HG02678 (cell line): ENCODE measurements at regions not wholly inside any gene's neighbourhood (a gene's known extent, or its start where the extent isn't known, plus 50 kb on each side); places are given as distances from the start of the nearest gene placed in this dataset.

Experiments
- ATAC-seq: cut with Tn5 transposase; IDR thresholded peaks from one replicate; pipeline ENCODE4 v1.9.1; 2021; ENCODE audit warnings: mild to moderate bottlenecking, moderate library complexity; ENCODE audit not compliant: unreplicated experiment

DNA sequence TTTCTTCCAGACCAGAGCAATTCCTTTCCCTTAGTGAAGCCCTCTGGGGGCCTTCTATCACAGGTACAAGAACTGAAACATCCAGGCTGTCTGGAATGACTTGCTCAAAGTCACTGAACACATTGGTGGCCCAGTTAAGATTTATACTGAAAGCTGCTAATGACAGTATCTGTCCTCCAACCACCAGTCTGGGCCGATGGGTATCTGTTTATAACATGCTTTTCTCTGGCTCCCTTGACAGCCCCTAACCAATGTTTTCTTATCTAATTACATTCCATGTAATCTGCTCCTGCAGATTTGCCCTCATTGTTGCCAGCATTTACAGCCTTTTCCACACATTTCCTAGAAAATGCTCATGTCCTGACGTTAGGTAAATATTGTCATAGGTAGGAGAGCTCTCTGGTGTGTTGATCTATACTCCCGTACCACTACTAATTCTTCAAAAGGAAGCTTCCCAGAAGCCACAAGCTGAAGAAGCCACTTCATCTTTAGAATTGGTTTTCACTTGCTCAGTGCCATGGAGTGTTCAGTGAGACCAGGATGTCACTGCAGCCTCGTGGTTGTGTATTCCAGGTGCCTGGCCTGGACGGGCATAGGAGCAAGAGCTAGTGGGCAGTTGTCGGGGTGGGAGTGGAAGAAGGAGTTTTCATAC is 163.9 kb downstream of the TSEN15 start:
- ATAC-seq: no peak

DNA sequence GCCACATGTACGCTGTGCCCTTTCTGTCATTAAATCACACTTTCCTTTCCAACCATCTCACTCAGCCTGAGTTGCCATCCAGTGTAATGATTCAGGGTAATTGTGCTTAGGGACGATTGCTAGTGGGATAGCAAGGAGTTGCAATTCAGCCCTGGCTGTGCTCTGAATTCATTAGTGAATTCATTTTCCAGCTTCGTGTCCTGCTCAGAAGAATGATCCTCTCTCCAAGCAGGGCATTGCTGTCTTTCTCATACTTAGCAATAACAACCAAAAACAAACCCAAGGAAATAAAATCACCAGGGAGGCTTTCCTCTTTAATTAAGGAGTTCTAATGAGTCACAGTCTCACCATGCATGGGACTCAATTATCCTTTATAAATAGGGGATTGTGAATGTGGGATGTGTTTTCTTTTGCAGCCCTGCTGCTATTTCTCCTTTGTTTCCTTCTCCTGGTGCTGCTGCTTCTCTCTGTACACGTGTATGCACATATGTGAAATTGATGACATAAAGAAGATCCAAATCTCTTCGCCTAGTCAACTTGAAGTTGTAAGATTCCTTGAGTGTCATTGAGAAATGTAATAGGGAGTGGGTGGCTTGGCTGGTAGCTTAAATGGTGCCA is 167.0 kb downstream of the TSEN15 start:
- ATAC-seq: no peak

DNA sequence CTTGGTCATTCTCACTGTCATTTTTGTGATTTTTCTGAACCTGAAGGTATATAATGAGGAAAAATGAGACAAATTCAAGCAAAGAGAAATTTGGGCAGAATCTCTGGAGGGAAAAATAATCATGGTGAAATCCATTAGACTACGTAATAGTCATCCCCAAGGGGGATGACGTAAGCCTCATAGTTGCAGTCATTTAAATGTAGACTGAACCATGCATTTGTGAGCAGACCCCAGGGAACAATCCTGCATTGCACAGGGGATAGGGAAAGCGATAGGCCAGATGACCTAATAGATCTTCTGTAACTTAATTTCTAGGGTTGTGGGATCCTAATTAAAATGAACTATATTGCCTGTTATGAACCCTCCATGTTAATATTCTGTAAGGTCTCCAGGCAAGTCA is 167.4 kb upstream of the C1orf21 start:
- ATAC-seq: no peak

- ATAC-seq: no peak
These were observed 166.9 kb upstream of the C1orf21 start for GRCh38 chr1:184219883-184220282.

GRCh38 chr1:184221087-184221486 is 165.7 kb upstream of the C1orf21 start:
- ATAC-seq: no peak

GRCh38 chr1:184222652-184223052 is 164.2 kb upstream of the C1orf21 start:
- no peak for ATAC-seq

GRCh38 chr1:184223216-184223615 is 163.6 kb upstream of the C1orf21 start:
- no peak for ATAC-seq

DNA sequence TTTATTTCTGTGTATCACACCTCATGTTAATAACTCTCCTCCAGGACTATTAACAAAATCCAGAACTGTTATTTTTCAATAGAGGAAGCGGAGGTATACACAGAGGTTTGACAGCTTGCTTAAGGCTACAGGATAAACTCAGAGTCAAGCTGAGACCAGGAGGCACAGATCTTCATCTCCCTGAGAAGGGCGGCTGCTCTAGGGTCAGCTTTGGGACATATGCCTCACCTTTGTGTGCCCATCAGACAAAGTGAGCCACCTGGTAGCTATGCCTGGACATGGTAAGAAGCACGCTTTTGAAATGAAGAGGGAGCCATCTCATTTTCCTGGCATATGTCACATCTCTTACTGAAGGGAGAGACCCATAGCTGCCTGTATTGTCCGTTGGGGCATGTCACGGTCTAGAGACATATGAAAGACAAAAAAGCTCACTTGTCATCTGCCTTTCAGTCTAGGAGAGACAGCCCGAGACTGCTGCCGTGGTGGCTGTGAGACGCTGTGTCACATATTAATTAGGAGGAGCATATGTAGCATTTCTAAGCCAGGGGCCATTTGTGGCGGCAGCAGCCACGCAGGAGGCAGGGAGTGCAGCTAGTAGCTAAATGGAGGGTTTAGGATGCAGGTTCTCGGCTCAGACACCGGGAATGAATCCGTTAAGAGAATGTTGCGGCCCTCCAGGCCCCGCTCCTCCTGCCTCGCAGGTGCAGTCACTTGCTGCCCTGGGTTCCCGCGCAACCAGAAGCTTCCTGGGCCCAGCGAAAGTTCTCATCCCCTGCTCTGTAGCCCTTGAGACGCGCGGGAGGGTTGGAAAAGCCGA is 161.3 kb upstream of the C1orf21 start:
- ATAC-seq: no peak

GRCh38 chr1:184226100-184226487 is 160.7 kb upstream of the C1orf21 start:
- ATAC-seq: no peak

DNA sequence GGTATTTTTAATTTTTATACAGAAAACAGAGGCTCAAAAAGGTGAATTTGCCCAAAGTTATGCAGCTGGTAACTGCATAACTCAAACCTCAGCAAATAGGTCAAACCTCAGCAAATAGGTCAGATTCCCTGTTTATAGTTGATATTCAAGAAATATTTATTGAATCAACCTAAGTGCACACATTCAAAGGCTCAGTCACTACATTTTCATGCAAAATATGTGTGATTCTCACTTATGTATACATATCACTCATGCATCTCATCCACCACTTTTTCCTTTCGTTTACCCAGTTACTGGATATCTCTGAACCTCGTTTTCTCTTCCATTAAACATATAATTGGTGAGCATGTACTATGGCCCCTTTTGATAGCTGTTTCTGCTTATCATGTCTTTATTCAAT is 158.3 kb upstream of the C1orf21 start:
- no peak for ATAC-seq

- no peak for ATAC-seq
These were observed 149.2 kb upstream of the C1orf21 start for GRCh38 chr1:184237588-184237987.

DNA sequence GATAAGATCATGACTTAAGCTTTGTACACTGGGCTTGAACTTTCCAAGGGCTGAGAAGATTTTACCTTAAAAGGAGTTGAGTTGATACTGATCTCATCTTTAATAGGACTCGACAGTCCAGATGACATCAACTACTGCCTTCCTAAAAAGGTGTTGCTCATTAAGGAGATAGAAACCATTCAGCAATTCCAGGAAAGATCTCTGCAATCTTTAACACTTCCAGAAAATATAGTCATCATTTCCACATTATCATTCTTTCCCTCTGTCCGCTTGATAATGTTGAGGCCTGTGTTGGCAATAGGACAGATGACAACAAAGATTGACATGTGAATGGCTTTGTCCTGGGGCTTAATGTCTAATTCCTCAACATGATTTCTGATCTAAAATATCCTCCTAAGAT is 145.4 kb upstream of the C1orf21 start:
- no peak for ATAC-seq

GRCh38 chr1:184242507-184242943 is 144.3 kb upstream of the C1orf21 start:
- no peak for ATAC-seq

GRCh38 chr1:184244962-184245361 is 141.9 kb upstream of the C1orf21 start:
- ATAC-seq: no peak

DNA sequence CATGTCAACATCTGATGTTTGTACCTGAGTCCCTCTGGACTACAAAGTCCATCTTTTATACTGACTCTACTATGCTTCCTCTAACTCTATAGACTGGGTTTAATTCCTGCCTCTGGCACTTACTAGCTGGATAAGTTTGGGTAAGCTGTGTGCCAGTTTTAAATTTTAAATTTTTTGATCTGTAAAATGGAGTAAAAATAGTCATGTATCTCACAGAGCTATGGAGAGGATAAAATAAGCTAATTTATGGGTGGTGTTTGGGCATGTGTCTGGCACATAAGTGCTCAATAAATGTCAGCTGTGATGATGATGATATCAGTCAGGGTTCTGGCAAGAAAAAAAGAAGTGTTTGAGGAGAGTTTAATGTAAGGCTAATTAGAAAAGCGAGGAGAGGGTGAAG is 139.2 kb upstream of the C1orf21 start:
- ATAC-seq: no peak

GRCh38 chr1:184253921-184254320 is 132.9 kb upstream of the C1orf21 start:
- ATAC-seq: no peak

GRCh38 chr1:184254849-184255248 is 132.0 kb upstream of the C1orf21 start:
- ATAC-seq: no peak

GRCh38 chr1:184255560-184255959 is 131.3 kb upstream of the C1orf21 start:
- no peak for ATAC-seq

DNA sequence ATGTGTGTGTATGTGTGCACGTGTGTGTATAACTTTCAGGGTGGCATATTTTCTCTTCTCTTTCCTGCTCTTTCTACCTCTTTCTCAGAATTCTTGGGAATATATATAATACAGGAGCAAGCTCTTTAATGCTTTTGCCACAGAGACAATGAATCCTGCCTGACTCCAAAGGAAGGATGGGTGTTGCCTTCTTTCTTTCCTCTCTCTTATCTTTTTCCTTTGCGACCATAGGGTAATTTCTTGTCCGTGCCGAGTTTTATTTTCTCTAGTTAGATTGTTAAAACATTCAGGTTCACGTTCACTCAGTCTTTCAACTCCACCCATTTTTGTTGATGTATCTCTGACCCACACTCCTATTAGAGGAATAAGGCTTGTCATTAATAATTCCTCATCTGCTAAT is 129.0 kb upstream of the C1orf21 start:
- ATAC-seq: no peak

GRCh38 chr1:184258525-184258924 is 128.3 kb upstream of the C1orf21 start:
- no peak for ATAC-seq

GRCh38 chr1:184260382-184260781 is 126.4 kb upstream of the C1orf21 start:
- no peak for ATAC-seq

DNA sequence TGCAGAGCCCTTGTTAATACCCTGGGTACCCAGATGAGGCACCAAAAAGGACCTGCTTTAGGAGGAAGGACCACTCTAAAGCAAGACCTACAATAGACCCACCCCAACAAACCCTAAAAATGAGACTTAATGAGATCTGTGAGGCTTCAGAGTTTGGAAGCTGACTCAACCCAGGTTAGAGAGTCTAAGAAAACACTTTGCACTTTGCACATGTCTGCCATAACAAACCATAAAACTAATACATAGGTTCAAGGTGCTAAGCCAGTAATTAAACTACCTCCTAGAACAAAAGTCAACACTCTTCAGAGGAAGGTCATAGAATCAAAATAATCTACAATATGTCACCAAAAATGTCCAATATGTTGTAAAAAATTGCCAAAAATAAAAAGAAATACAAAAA is 124.7 kb upstream of the C1orf21 start:
- ATAC-seq: no peak
